ENCODE measurements at regions not wholly inside any gene's neighbourhood (a gene's known extent, or its start where the extent isn't known, plus 50 kb on each side); places are given as distances from the start of the nearest gene placed in this dataset.
A peak's percentile ranks its signal among the peaks of the same experiment; 100 is the strongest.
"Not testable (repeated sequence)": the region's sequence is repeated elsewhere in the genome, so short reads cannot be mapped to it uniquely, and the experiment has no call there.

DNA sequence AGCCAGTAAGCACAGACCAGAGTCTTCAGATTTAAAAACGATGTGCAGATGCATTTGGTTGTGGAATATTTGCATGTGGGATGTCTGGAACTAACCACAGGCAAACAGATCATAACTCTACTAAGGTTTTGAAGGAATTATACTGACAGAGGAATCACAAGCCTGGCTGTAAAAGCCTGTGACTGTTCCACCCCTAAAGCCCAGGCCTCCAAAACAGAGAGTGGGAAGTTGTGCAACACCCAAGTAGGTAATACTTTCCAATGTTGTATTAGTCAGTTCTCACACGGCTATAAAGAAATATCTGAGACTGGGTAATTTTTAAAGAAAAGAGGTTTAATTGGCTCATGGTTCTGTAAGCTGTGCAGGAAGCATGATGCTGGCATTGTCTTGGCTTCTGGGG is 68.1 kb upstream of the DCD start:
- no peak overlapping the region for H3K4me3 ChIP-seq (ENCODE audit: low read depth, low read length)
- TF ChIP-seq CTCF (IDR thresholded peaks at IDR 0.05; ENCODE audit: control insufficient read depth, extremely low read depth, insufficient read depth), result no peak
- DNase-seq (ENCODE audit: low read depth), result no peak

DNA sequence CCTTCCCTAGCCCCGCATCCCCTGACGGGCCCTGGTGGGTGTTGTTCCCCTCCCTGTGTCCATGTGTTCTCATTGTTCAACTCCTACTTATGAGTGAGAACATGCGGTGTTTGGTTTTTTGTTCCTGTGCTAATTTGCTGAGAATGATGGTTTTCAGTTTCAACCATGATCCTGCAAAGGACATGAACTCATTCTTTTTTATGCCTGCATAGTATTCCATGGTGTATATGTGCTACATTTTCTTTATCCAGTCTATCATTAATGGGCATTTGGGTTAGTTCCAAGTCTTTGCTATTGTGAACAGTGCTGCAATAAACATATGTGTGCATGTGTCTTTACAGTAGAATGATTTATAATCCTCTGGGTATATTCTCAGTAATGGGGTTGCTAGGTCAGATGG is 65.7 kb upstream of the DCD start:
- H3K4me3 ChIP-seq (ENCODE audit: low read depth, low read length); DNase-seq (ENCODE audit: low read depth): not testable (repeated sequence)

- TF ChIP-seq CTCF (IDR thresholded peaks at IDR 0.05; ENCODE audit: control insufficient read depth, extremely low read depth, insufficient read depth), result no peak
- DNase-seq (ENCODE audit: low read depth), result no peak
- H3K4me3 ChIP-seq (ENCODE audit: low read depth, low read length), result no peak overlapping the region
Measured at GRCh38 chr12:54711669-54712068, 63.5 kb upstream of the DCD start.

- no peak for TF ChIP-seq CTCF (IDR thresholded peaks at IDR 0.05; ENCODE audit: control insufficient read depth, extremely low read depth, insufficient read depth)
- H3K4me3 ChIP-seq (ENCODE audit: low read depth, low read length), result no peak overlapping the region
- DNase-seq (ENCODE audit: low read depth), result no peak
Measured at GRCh38 chr12:54708826-54709225, 60.7 kb upstream of the DCD start.

DNA sequence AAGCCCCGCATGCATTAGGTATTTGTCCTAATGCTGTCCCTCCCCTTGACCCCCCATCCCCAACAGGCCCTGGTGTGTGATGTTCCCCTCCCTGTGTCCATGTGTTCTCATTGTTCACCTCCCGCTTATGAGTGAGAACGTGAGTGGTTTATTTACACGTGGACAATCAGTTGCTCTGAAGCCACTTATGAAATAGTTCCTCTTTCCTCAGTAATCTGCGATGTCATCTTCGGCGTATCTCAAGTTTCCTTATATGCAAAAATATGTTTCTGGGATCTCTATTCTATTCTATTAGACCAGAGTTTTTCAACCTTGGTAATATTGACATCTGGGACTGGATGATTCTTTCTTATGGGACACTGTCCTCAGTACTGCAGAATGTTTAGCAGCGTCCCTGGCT is 56.0 kb upstream of the DCD start:
- no peak for TF ChIP-seq CTCF (IDR thresholded peaks at IDR 0.05; ENCODE audit: control insufficient read depth, extremely low read depth, insufficient read depth)
- no peak for DNase-seq (ENCODE audit: low read depth)
- H3K4me3 ChIP-seq (ENCODE audit: low read depth, low read length), result no peak overlapping the region

DNA sequence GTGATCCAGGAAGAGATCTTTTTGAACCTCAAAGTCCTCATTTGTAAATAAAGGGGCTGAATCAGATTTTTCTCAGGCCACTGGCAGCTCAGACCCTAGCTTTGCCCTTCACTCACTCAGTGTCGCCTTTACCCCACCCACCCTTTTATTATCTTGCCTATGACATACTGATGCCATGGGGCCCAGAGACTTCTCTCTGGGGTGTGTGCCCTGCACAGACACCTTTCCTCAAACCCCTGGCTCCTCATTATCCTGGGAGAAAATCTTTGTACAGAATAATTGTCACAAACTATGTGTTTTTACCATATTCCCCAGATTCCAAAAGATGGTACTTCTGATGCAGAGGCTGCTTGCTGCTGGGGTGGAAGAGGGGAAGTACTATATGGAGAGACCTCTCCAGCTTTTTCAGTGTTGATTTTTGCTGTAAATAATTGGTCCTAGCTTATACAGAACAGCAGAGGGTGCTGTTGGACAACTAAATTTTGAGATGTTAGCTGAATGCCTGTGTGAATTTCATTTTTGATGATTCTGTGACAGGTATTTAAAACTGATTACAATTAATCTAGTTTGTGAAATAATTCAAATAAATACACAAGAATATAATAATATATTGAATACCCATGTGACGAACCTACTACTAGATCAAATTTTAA is 53.9 kb upstream of the DCD start:
- peak; percentile 63 for TF ChIP-seq CTCF (IDR thresholded peaks at IDR 0.05; ENCODE audit: control insufficient read depth, extremely low read depth, insufficient read depth)
- no peak overlapping the region for H3K4me3 ChIP-seq (ENCODE audit: low read depth, low read length)
- peak; percentile 46 for DNase-seq (ENCODE audit: low read depth)

- no peak overlapping the region for H3K4me3 ChIP-seq (ENCODE audit: low read depth, low read length)
- no peak for TF ChIP-seq CTCF (IDR thresholded peaks at IDR 0.05; ENCODE audit: control insufficient read depth, extremely low read depth, insufficient read depth)
- no peak for DNase-seq (ENCODE audit: low read depth)
Measured at GRCh38 chr12:54700849-54701248, 52.7 kb upstream of the DCD start.
